ENCODE measurements at regions not wholly inside any gene's neighbourhood (a gene's known extent, or its start where the extent isn't known, plus 50 kb on each side); places are given as distances from the start of the nearest gene placed in this dataset.

- no peak overlapping the region for H4K8ac ChIP-seq (ENCODE audit: extremely low read depth, insufficient read depth, low read length)
- H3K4ac ChIP-seq (replicated peaks; ENCODE audit: insufficient read length, low read depth, low read length), result no peak overlapping the region
- H3K18ac ChIP-seq (ENCODE audit: extremely low read depth, low read length), result no peak overlapping the region
- no peaks in the 10 kb centered on the region for H4K20me1 ChIP-seq (replicated peaks in 1 of 2; ENCODE audit: control insufficient read depth in 1 of 2, insufficient read depth in 2 of 2, low read length in 2 of 2)
- ChIA-PET POLR2A (ENCODE audit: partially characterized antibody) (no interaction called here), CTCF (ENCODE audit: partially characterized antibody) (no interaction called here)
- H3K23ac ChIP-seq (ENCODE audit: insufficient read length), result no peak overlapping the region
- no peak overlapping the region for H2BK12ac ChIP-seq (ENCODE audit: low read depth, low read length)
- H3K36me3 ChIP-seq (ENCODE audit: control insufficient read depth in 2 of 4, insufficient read depth in 4 of 4, low read length in 3 of 4), result peaks cover 0 to under 1% (median 0%) of the 10 kb centered on the region in 4 experiments; a peak in 1 of 8 replicates
- no peaks in the 10 kb centered on the region for H3K79me2 ChIP-seq (ENCODE audit: control insufficient read depth in 1 of 2, insufficient read depth in 2 of 2, low read length in 2 of 2)
- no peak overlapping the region for H3K27ac ChIP-seq (ENCODE audit: low read depth, low read length)
- no peak overlapping the region for H3K14ac ChIP-seq (ENCODE audit: insufficient read length)
- 0 out of 4 replicates have a peak, but pooled peaks cover 0 to under 1% of the 10 kb centered on the region in 2 experiments for H3K9me3 ChIP-seq (ENCODE audit: insufficient read depth in 2 of 2, low read depth in 1 of 2, low read length in 1 of 2)
- H2BK5ac ChIP-seq (ENCODE audit: low read depth, low read length), result no peak overlapping the region
- no peaks in the 10 kb centered on the region for H3K27me3 ChIP-seq (replicated peaks in 1 of 4; ENCODE audit: control insufficient read depth in 3 of 4, extremely low read depth in 1 of 4, insufficient read depth in 3 of 4, low read length in 3 of 4)
- no peak overlapping the region for H2BK15ac ChIP-seq (ENCODE audit: low read length)
- H3K23me2 ChIP-seq (ENCODE audit: low read depth, low read length), result no peaks in the 10 kb centered on the region
- no peak overlapping the region for H2BK20ac ChIP-seq (ENCODE audit: low read length)
- no peak overlapping the region for H2AK5ac ChIP-seq (ENCODE audit: low read depth, low read length)
- no peak overlapping the region for H4K91ac ChIP-seq (replicated peaks; ENCODE audit: insufficient read length, low read length)
- FAIRE-seq (no peak), DNase-seq (ENCODE audit: low read depth in 1 of 2, low spot score in 2 of 2) (no peak)
- H3K4me2 ChIP-seq (ENCODE audit: insufficient read depth in 1 of 2, low read depth in 2 of 2, low read length in 2 of 2), result no peak overlapping the region
- 83% methylated on average over 3 of the region's 3 CpGs; no CpG with 5 or more reads in 1 of the 2 experiments for WGBS, 2 experiments (ENCODE audit: extremely low coverage in 1 of 2, insufficient coverage in 1 of 2, insufficient read length in 1 of 2, insufficient replicate concordance in 2 of 2, low coverage in 1 of 2, low lambda C conversion rate in 2 of 2, missing lambda C conversion rate in 1 of 2)
- no peak overlapping the region for H3K9ac ChIP-seq (replicated peaks in 1 of 4; ENCODE audit: extremely low read depth in 1 of 4, low read depth in 3 of 4, low read length in 3 of 4)
- no peak overlapping the region for H3K56ac ChIP-seq (replicated peaks; ENCODE audit: insufficient read length, low read depth, low read length)
- no peak overlapping the region for H2BK120ac ChIP-seq (replicated peaks; ENCODE audit: low read depth, low read length)
- H3K4me3 ChIP-seq (ENCODE audit: extremely low read depth in 1 of 4, insufficient read depth in 2 of 4, low read depth in 3 of 4, low read length in 4 of 4), result no peak overlapping the region
- H3K79me1 ChIP-seq (ENCODE audit: low read depth, low read length), result no peaks in the 10 kb centered on the region
- peaks cover 0 to 3% (median 0%) of the 10 kb centered on the region in 4 experiments; a peak in 1 of 7 replicates for H3K4me1 ChIP-seq (replicated peaks in 1 of 4; ENCODE audit: control insufficient read depth in 3 of 4, insufficient read depth in 4 of 4, low read length in 3 of 4)
- H4K5ac ChIP-seq (ENCODE audit: insufficient read length, low read depth, low read length), result no peak overlapping the region
- H2AFZ ChIP-seq (ENCODE audit: low read length), result no peak overlapping the region
- TF ChIP-seq KDM4A (IDR thresholded peaks at IDR 0.05; ENCODE audit: low read depth, low read length, severe bottlenecking), result no peak
- no peak for TF ChIP-seq KDM5A (IDR thresholded peaks at IDR 0.05; ENCODE audit: low read length)
- no peak for TF ChIP-seq HDAC2 (IDR thresholded peaks at IDR 0.05; ENCODE audit: borderline replicate concordance in 1 of 2, low read depth in 2 of 2, low read length in 2 of 2)
- TF ChIP-seq ATF2 (IDR thresholded peaks at IDR 0.05; ENCODE audit: low read length), result no peak
- TF ChIP-seq SAP30 (IDR thresholded peaks at IDR 0.05; ENCODE audit: insufficient read depth, insufficient replicate concordance, low read length), result no peak
Observed at GRCh38 chrX:40868868-40869267, 133.5 kb upstream of the MED14 start.

Data from H1 (cell line).